GM18508 (cell line): ENCODE measurements at regions not wholly inside any gene's neighbourhood (a gene's known extent, or its start where the extent isn't known, plus 50 kb on each side); places are given as distances from the start of the nearest gene placed in this dataset.

Source experiments
- ATAC-seq: cut with Tn5 transposase; IDR thresholded peaks from one replicate; pipeline ENCODE4 v1.9.1; 2021; ENCODE audit warnings: moderate number of reproducible peaks; ENCODE audit not compliant: insufficient read depth, unreplicated experiment

GRCh38 chr17:77320044-77320440 lies 179.3 kb downstream of the SEC14L1 start:
- ATAC-seq: no peak

- ATAC-seq: no peak
Observed at GRCh38 chr17:77320485-77321256, 179.9 kb downstream of the SEC14L1 start.

GRCh38 chr17:77321649-77322513 lies 181.1 kb downstream of the SEC14L1 start:
- ATAC-seq: no peak

- ATAC-seq: no peak
Observed at GRCh38 chr17:77322514-77323412, 182.0 kb downstream of the SEC14L1 start.

- no peak for ATAC-seq
Observed at GRCh38 chr17:77323413-77324171, 182.8 kb downstream of the SEC14L1 start.

- ATAC-seq: no peak
Observed at GRCh38 chr17:77324227-77324626, 183.5 kb downstream of the SEC14L1 start.

GRCh38 chr17:77325577-77326075 lies 184.9 kb downstream of the SEC14L1 start:
- peak; percentile 4 for ATAC-seq

- ATAC-seq: no peak
Observed at GRCh38 chr17:77326076-77326591, 185.4 kb downstream of the SEC14L1 start.

- ATAC-seq: no peak
Observed at GRCh38 chr17:77326636-77327035, 185.9 kb downstream of the SEC14L1 start.

- no peak for ATAC-seq
Observed at GRCh38 chr17:77327181-77327565, 186.4 kb downstream of the SEC14L1 start.

- no peak for ATAC-seq
Observed at GRCh38 chr17:77327566-77328464, 187.0 kb downstream of the SEC14L1 start.

GRCh38 chr17:77328823-77329740 lies 188.3 kb downstream of the SEC14L1 start:
- ATAC-seq: no peak

GRCh38 chr17:77329741-77330531 lies 189.2 kb downstream of the SEC14L1 start:
- ATAC-seq: no peak

GRCh38 chr17:77330602-77331081 lies 189.9 kb downstream of the SEC14L1 start:
- ATAC-seq: no peak

- peak; percentile 45 for ATAC-seq
Observed at GRCh38 chr17:77331301-77331864, 190.6 kb downstream of the SEC14L1 start.
